PC-9 (cell line): ENCODE measurements at regions not wholly inside any gene's neighbourhood (a gene's known extent, or its start where the extent isn't known, plus 50 kb on each side); places are given as distances from the start of the nearest gene placed in this dataset.

Source experiments
- EZH2 ChIP-seq: fragments of 200-600 bp; sonication (generic); IDR thresholded peaks from 2 replicates; pipeline ENCODE4 v1.8.0; 2017; ENCODE audit warnings: antibody characterized with exemption, low read depth
- TF ChIP-seq, protein P1 (sequence below): fragments of 200-600 bp; sonication (generic); conservative IDR thresholded peaks from 2 replicates; pipeline ENCODE4 v1.6.1; 2017; ENCODE audit warnings: mixed run types, antibody characterized with exemption, mild to moderate bottlenecking, moderate library complexity

DNA sequence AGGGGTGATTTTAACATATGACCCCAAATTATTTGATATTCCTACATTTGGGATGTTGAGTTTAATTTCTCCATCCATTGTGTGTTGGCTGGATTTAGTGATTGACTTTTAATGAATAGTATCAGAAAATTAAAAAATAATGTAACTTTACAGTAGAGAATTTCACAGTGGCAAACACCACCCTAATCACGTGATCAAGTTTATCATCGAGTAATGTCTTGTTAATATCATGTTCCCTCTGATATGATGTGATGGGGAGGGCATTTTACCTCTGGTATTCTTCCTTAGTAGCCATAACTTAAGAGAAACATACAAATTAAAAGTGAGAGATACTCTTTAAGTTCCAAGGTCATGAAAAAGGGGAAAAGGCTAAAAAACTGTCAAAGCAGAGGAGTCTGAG, 602.0 kb upstream of the CELF4 start:
- TF ChIP-seq, protein P1, sequence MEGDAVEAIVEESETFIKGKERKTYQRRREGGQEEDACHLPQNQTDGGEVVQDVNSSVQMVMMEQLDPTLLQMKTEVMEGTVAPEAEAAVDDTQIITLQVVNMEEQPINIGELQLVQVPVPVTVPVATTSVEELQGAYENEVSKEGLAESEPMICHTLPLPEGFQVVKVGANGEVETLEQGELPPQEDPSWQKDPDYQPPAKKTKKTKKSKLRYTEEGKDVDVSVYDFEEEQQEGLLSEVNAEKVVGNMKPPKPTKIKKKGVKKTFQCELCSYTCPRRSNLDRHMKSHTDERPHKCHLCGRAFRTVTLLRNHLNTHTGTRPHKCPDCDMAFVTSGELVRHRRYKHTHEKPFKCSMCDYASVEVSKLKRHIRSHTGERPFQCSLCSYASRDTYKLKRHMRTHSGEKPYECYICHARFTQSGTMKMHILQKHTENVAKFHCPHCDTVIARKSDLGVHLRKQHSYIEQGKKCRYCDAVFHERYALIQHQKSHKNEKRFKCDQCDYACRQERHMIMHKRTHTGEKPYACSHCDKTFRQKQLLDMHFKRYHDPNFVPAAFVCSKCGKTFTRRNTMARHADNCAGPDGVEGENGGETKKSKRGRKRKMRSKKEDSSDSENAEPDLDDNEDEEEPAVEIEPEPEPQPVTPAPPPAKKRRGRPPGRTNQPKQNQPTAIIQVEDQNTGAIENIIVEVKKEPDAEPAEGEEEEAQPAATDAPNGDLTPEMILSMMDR = no peak
- TF ChIP-seq EZH2 = no peak
